Ascending aorta (tissue), 2 donors: ENCODE measurements at regions not wholly inside any gene's neighbourhood (a gene's known extent, or its start where the extent isn't known, plus 50 kb on each side); places are given as distances from the start of the nearest gene placed in this dataset.
A peak's percentile ranks its signal among the peaks of the same experiment; 100 is the strongest.

Experiments used
- DNase-seq, 2 donors: peaks; one replicate each; pipeline ENCODE4 v3.0.0-alpha.2; 2019; ENCODE audit warnings: low spot score in 2 of 2
- H3K27ac ChIP-seq, 2 donors: fragments of 200-600 bp; sonication (generic); one replicate each; pipeline ENCODE4 v1.5.1; 2016 to 2017; ENCODE audit warnings: mild to moderate bottlenecking in 1 of 2
- H3K27me3 ChIP-seq: fragments of 200-600 bp; sonication (generic); one replicate; pipeline ENCODE4 v1.5.1; 2017
- H3K36me3 ChIP-seq, 2 donors: fragments of 200-600 bp; sonication (generic); one replicate each; pipeline ENCODE4 v1.5.1; 2016
- H3K4me1 ChIP-seq, 2 donors: fragments of 200-600 bp; sonication (generic); one replicate each; pipeline ENCODE4 v1.5.1; 2016 to 2017; ENCODE audit warnings: mild to moderate bottlenecking in 1 of 2
- H3K4me3 ChIP-seq, 2 donors: fragments of 200-600 bp; sonication (generic); one replicate each; pipeline ENCODE4 v1.5.1; 2016 to 2017; ENCODE audit warnings: mild to moderate bottlenecking in 1 of 2
- H3K9me3 ChIP-seq, 2 donors: fragments of 200-600 bp; sonication (generic); one replicate each; pipeline ENCODE4 v1.5.1; 2016
- intact Hi-C: fragments of 100-400 bp; cut with DNase I; formaldehyde crosslinking; loops from one replicate; pipeline ENCODE4 v1.15.1; 2023
- TF ChIP-seq, protein P1 (sequence below), 3 experiments: fragments of 200-600 bp in 2 of 3; fragments of 450-650 bp in 1 of 3; sonication (generic) in 2 of 3; IDR thresholded peaks; one replicate each; pipeline ENCODE4 v1.5.1; 2016 to 2019; ENCODE audit warnings: antibody characterized with exemption in 3 of 3, mild to moderate bottlenecking in 1 of 3, moderate library complexity in 1 of 3

DNA sequence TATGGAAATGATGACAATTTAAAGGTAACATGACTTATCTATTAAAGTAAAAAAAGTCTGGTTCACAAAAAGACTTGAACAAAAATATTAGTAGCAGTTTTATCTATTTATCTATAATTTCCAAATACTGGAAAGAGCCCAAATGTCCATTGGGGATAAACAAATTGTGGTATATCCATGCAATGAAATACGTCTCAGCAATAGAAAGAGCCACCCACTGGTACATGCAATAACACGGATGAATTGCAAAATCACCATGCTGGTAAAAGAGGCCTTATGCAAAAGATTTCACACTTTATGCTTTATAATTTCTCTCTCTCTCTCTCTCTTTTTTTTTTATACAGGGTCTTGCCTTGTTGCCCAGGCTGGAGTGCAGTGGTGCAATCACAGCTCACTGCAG lies 91.4 kb upstream of the ASAP2 start:
- Histone ChIP-seq H3K4me3 (no peak overlapping the region), H3K27ac (no peak overlapping the region), H3K9me3 (no peaks in the 10 kb centered on the region), H3K36me3 (no peaks in the 10 kb centered on the region), H3K27me3 (no peaks in the 10 kb centered on the region), H3K4me1 (no peaks in the 10 kb centered on the region)
- no peak for DNase-seq
- TF ChIP-seq, protein P1, sequence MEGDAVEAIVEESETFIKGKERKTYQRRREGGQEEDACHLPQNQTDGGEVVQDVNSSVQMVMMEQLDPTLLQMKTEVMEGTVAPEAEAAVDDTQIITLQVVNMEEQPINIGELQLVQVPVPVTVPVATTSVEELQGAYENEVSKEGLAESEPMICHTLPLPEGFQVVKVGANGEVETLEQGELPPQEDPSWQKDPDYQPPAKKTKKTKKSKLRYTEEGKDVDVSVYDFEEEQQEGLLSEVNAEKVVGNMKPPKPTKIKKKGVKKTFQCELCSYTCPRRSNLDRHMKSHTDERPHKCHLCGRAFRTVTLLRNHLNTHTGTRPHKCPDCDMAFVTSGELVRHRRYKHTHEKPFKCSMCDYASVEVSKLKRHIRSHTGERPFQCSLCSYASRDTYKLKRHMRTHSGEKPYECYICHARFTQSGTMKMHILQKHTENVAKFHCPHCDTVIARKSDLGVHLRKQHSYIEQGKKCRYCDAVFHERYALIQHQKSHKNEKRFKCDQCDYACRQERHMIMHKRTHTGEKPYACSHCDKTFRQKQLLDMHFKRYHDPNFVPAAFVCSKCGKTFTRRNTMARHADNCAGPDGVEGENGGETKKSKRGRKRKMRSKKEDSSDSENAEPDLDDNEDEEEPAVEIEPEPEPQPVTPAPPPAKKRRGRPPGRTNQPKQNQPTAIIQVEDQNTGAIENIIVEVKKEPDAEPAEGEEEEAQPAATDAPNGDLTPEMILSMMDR (IDR thresholded peaks at IDR 0.05): no peak
- intact Hi-C loops: no loop called here

DNA sequence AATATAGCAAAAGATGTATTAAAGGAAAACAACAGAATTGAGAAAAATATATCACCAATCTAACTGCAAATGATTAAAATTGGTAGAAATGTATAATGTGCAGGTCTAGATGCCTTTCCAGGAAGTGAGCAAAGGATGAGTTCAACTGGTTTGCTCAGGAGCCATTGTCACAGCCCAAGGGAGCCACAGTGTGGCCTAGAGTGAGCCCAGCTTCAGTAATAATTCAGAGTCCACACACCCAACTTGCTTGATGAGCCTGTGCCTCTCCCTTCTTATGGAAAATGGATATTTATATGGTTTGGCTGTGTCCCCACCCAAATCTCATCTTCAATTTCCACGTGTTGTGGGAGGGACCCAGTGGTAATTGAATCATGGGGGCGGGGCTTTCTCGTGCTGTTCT lies 92.2 kb upstream of the ASAP2 start:
- peak in 1 of 2 donors; percentile 8 for DNase-seq
- intact Hi-C loops: no loop called here
- Histone ChIP-seq H3K36me3 (no peaks in the 10 kb centered on the region), H3K9me3 (no peaks in the 10 kb centered on the region), H3K27ac (no peak overlapping the region), H3K27me3 (no peaks in the 10 kb centered on the region), H3K4me1 (no peaks in the 10 kb centered on the region), H3K4me3 (no peak overlapping the region)
- TF ChIP-seq, protein P1 (IDR thresholded peaks at IDR 0.05): no peak

DNA sequence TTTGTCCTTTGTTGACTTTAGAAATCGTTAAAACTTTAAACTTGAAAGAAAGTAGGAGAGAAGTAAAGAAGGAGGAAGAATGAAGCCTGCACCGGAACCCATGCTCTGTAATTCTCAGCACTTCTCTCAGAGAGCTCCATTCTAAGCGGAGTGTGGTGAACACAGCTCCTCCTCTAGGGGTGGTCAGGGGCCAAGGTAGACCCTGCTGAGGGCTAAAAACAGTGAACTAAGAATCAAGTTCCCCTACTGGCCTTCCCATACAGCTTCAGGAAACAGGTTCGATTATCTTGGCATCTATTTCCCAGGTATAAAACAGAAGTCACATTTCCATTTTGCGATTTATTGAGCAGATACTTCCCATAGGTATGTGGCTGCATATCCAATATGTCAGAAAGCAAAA lies 92.7 kb upstream of the ASAP2 start:
- Histone ChIP-seq H3K9me3 (no peaks in the 10 kb centered on the region), H3K27ac (no peak overlapping the region), H3K27me3 (no peaks in the 10 kb centered on the region), H3K4me3 (no peak overlapping the region), H3K4me1 (no peaks in the 10 kb centered on the region), H3K36me3 (no peaks in the 10 kb centered on the region)
- intact Hi-C loops: no loop called here
- TF ChIP-seq, protein P1 (IDR thresholded peaks at IDR 0.05): no peak
- peak in 1 of 2 donors; percentile 3 for DNase-seq

DNA sequence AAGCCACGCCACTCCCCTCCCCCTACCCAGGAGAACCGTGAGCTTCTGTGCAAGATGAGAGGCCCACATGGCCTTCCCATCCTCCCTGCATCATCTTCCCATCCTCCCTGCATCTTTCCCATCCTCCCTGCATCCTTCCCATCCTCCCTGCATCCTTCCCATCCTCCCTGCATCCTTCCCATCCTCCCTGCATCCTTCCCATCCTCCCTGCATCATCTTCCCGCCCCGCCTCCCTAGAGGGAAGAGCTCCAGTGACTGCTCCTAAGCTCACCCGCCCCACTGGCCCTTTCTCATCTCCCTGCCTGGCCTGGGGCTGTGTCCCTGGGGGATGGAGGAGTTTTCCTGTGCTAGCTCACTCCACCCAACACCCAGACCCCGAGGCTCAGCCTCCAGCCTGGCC lies 93.3 kb upstream of the ASAP2 start:
- TF ChIP-seq, protein P1 (IDR thresholded peaks at IDR 0.05): no peak
- no peak overlapping the region for H3K27ac ChIP-seq
- H3K4me3 ChIP-seq: no peak overlapping the region
- no peak for DNase-seq
- H3K9me3 ChIP-seq: no peaks in the 10 kb centered on the region
- H3K4me1 ChIP-seq: no peaks in the 10 kb centered on the region
- H3K27me3 ChIP-seq: no peaks in the 10 kb centered on the region
- no peaks in the 10 kb centered on the region for H3K36me3 ChIP-seq
- intact Hi-C loops: no loop called here

DNA sequence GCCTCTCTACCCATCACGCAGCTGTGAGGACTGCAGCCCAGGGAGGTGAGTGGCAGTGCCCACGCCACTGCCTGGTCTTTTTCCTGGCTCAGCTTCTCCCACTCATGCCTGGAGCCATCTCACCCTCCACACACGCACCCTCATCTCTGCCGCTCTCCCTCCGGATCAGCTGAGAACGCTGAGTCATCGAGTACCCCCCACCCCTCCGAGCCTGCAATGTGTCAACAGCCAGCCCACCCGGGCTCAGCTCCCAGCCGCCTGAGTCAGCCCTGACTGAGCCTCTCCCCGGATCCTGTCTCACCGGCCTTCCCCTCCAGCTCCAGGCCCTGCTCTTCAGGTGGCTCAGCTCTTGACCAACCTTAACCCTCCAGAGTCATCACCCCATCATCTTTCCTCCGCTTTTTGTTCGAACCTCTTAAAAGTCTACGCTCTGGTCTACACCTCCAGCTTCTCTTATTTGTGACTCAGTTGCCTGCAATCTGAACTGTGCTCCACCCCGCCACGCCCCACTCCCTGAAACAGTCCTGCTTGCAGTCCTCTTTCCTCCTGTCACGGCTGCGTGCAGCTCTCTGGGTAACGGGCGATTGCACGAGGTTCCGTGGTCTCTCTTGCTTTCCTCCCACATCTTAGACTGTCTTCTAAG lies 94.4 kb upstream of the ASAP2 start:
- Histone ChIP-seq H3K36me3 (no peaks in the 10 kb centered on the region), H3K4me3 (no peak overlapping the region), H3K27me3 (no peaks in the 10 kb centered on the region), H3K9me3 (no peaks in the 10 kb centered on the region), H3K27ac (peak overlapping the region in 1 of 2 donors; percentile 20), H3K4me1 (no peaks in the 10 kb centered on the region)
- intact Hi-C loops: no loop called here
- TF ChIP-seq, protein P1 (IDR thresholded peaks at IDR 0.05): no peak
- DNase-seq: peak; percentile 65 to 84
